SW480 (cell line): ENCODE measurements at regions not wholly inside any gene's neighbourhood (a gene's known extent, or its start where the extent isn't known, plus 50 kb on each side); places are given as distances from the start of the nearest gene placed in this dataset.
"Not testable (repeated sequence)": the region's sequence is repeated elsewhere in the genome, so short reads cannot be mapped to it uniquely, and the experiment has no call there.

Experiments
- DNase-seq: peaks from one replicate; pipeline ENCODE4 v3.0.0-alpha.2; 2016; ENCODE audit warnings: low spot score

GRCh38 chr3:152581951-152582350, 253.0 kb upstream of the P2RY1 start:
- DNase-seq: no peak

GRCh38 chr3:152583963-152584362, 251.0 kb upstream of the P2RY1 start:
- DNase-seq: no peak

GRCh38 chr3:152586974-152587373, 248.0 kb upstream of the P2RY1 start:
- DNase-seq: no peak

GRCh38 chr3:152587861-152588260, 247.1 kb upstream of the P2RY1 start:
- no peak for DNase-seq

GRCh38 chr3:152589644-152590043, 245.3 kb upstream of the P2RY1 start:
- DNase-seq: no peak

GRCh38 chr3:152591515-152591914, 243.4 kb upstream of the P2RY1 start:
- DNase-seq: no peak

GRCh38 chr3:152593242-152593641, 241.7 kb upstream of the P2RY1 start:
- DNase-seq: no peak

- DNase-seq: no peak
Observed at GRCh38 chr3:152595975-152596821, 238.7 kb upstream of the P2RY1 start.

- DNase-seq: not testable (repeated sequence)
Observed at GRCh38 chr3:152596832-152597231, 238.1 kb upstream of the P2RY1 start.

GRCh38 chr3:152606146-152606545, 228.8 kb upstream of the P2RY1 start:
- DNase-seq: no peak

- no peak for DNase-seq
Observed at GRCh38 chr3:152607179-152607578, 227.8 kb upstream of the P2RY1 start.

- no peak for DNase-seq
Observed at GRCh38 chr3:152608696-152609594, 226.0 kb upstream of the P2RY1 start.

- DNase-seq: no peak
Observed at GRCh38 chr3:152609891-152610290, 225.0 kb upstream of the P2RY1 start.

- no peak for DNase-seq
Observed at GRCh38 chr3:152610622-152611021, 224.3 kb upstream of the P2RY1 start.

GRCh38 chr3:152611905-152612304, 223.0 kb upstream of the P2RY1 start:
- DNase-seq: no peak

- DNase-seq: no peak
Observed at GRCh38 chr3:152613851-152614250, 221.1 kb upstream of the P2RY1 start.

GRCh38 chr3:152615681-152616080, 219.2 kb upstream of the P2RY1 start:
- no peak for DNase-seq

- no peak for DNase-seq
Observed at GRCh38 chr3:152617609-152618008, 217.3 kb upstream of the P2RY1 start.

- DNase-seq: no peak
Observed at GRCh38 chr3:152618529-152618928, 216.4 kb upstream of the P2RY1 start.

- DNase-seq: no peak
Observed at GRCh38 chr3:152619691-152620090, 215.2 kb upstream of the P2RY1 start.

- no peak for DNase-seq
Observed at GRCh38 chr3:152620395-152620794, 214.5 kb upstream of the P2RY1 start.

GRCh38 chr3:152621006-152621868, 213.7 kb upstream of the P2RY1 start:
- DNase-seq: no peak
